ENCODE measurements at regions not wholly inside any gene's neighbourhood (a gene's known extent, or its start where the extent isn't known, plus 50 kb on each side); places are given as distances from the start of the nearest gene placed in this dataset.

DNA sequence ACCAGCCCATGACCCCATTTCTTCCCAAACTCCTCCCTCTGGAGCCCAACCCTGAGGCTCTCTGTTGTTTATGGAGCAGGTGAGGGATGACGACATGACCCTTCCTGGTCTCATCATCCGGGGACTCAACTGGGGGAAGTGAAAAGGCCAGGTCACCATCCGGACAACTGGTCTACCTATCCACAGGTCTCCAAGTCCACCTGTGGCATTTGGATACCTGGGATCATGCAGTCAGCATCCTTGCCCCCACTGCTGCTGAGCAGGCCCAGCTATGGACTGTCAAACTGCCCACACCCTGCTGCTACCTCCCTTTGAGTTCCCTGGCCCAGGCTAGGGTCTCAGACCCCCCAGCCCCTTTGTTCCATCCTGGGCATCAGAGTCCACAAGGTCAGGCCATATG is 60.0 kb upstream of the LAPTM5 start:
- no TSS peak for BruUV-seq (replicated peaks)
- H4K20me1 ChIP-seq (ENCODE audit: insufficient read depth, low read length) = no peaks in the 10 kb centered on the region; the same call in 1 of the 2 replicates
- DNase-seq (ENCODE audit: low spot score) (no peak), FAIRE-seq (no peak), ATAC-seq (no peak)
- no peak overlapping the region for H2AFZ ChIP-seq (ENCODE audit: low read length)
- ChIA-PET CTCF (ENCODE audit: low intra/inter-chr PET ratio, low total read pairs) (no interaction called here), POLR2A (no interaction called here)
- no peak for TF ChIP-seq ZBTB8A (CRISPR knock-in tag; IDR thresholded peaks at IDR 0.05; ENCODE audit: borderline replicate concordance, low read depth)
- TF ChIP-seq ZNF564 (CRISPR knock-in tag; IDR thresholded peaks at IDR 0.05) = no peak
- TF ChIP-seq GATAD1 (CRISPR knock-in tag; IDR thresholded peaks at IDR 0.05) = no peak
- TF ChIP-seq NR3C1 (CRISPR knock-in tag; IDR thresholded peaks at IDR 0.05) = no peak
- TF ChIP-seq NCOR1 (IDR thresholded peaks at IDR 0.05; ENCODE audit: borderline replicate concordance, low read length) = no peak
- TF ChIP-seq ZNF460 (CRISPR knock-in tag; IDR thresholded peaks at IDR 0.05; ENCODE audit: borderline replicate concordance) = no peak
- no peak for TF ChIP-seq MTF1 (CRISPR knock-in tag; IDR thresholded peaks at IDR 0.05)
- TF ChIP-seq CREB1 (IDR thresholded peaks at IDR 0.05) = 0 out of 2 replicates have a peak, but pooled peaks have one; percentile 32
- TF ChIP-seq CREB1 (CRISPR knock-in tag; IDR thresholded peaks at IDR 0.05) = no peak
- no peak for TF ChIP-seq ZNF142 (CRISPR knock-in tag; IDR thresholded peaks at IDR 0.05)
- TF ChIP-seq MYNN (CRISPR knock-in tag; IDR thresholded peaks at IDR 0.05; ENCODE audit: low read depth) = no peak
- no peak for TF ChIP-seq THAP11 (CRISPR knock-in tag; IDR thresholded peaks at IDR 0.05)
- TF ChIP-seq ATF7 (IDR thresholded peaks at IDR 0.05) = peak; percentile 19; the same call in 1 of the 2 replicates
- no peak for TF ChIP-seq ATF7 (CRISPR knock-in tag; IDR thresholded peaks at IDR 0.05)
- TF ChIP-seq ZFY (CRISPR knock-in tag; IDR thresholded peaks at IDR 0.05) = no peak
- TF ChIP-seq SRF (IDR thresholded peaks at IDR 0.05; ENCODE audit: low read depth, low read length) = no peak
- TF ChIP-seq, protein P1, sequence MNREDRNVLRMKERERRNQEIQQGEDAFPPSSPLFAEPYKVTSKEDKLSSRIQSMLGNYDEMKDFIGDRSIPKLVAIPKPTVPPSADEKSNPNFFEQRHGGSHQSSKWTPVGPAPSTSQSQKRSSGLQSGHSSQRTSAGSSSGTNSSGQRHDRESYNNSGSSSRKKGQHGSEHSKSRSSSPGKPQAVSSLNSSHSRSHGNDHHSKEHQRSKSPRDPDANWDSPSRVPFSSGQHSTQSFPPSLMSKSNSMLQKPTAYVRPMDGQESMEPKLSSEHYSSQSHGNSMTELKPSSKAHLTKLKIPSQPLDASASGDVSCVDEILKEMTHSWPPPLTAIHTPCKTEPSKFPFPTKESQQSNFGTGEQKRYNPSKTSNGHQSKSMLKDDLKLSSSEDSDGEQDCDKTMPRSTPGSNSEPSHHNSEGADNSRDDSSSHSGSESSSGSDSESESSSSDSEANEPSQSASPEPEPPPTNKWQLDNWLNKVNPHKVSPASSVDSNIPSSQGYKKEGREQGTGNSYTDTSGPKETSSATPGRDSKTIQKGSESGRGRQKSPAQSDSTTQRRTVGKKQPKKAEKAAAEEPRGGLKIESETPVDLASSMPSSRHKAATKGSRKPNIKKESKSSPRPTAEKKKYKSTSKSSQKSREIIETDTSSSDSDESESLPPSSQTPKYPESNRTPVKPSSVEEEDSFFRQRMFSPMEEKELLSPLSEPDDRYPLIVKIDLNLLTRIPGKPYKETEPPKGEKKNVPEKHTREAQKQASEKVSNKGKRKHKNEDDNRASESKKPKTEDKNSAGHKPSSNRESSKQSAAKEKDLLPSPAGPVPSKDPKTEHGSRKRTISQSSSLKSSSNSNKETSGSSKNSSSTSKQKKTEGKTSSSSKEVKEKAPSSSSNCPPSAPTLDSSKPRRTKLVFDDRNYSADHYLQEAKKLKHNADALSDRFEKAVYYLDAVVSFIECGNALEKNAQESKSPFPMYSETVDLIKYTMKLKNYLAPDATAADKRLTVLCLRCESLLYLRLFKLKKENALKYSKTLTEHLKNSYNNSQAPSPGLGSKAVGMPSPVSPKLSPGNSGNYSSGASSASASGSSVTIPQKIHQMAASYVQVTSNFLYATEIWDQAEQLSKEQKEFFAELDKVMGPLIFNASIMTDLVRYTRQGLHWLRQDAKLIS (CRISPR knock-in tag; IDR thresholded peaks at IDR 0.05) = no peak
- TF ChIP-seq RXRA (CRISPR knock-in tag; IDR thresholded peaks at IDR 0.05) = no peak
- H3K27me3 ChIP-seq (ENCODE audit: control insufficient read depth in 1 of 2, insufficient read depth in 2 of 2, low read length in 2 of 2) = peaks cover 3 to 54% of the 10 kb centered on the region in 2 experiments
- H3K9ac ChIP-seq (ENCODE audit: insufficient read depth, low read depth, low read length) = no peak overlapping the region
- no peak overlapping the region for H3K27ac ChIP-seq (ENCODE audit: extremely low read length, insufficient read depth, low read length)
- no peaks in the 10 kb centered on the region for H3K36me3 ChIP-seq (replicated peaks in 1 of 2; ENCODE audit: control insufficient read depth in 1 of 2, insufficient read depth in 2 of 2, low read length in 2 of 2)
- intact Hi-C loops (cut with micrococcal nuclease; ENCODE audit: unreplicated experiment) (no loop called here), in situ Hi-C loops (cut with HindIII; ENCODE audit: extremely low pct_ligation_motif_present, low pct_unique_long_range_greater_than_20kb) (no loop called here)
- H3K4me3 ChIP-seq (replicated peaks in 1 of 3; ENCODE audit: insufficient read depth in 1 of 3, low read depth in 2 of 3, low read length in 3 of 3) = no peak overlapping the region
- H3K4me1 ChIP-seq (ENCODE audit: insufficient read depth, low read length) = peaks cover 11% of the 10 kb centered on the region
- no peaks in the 10 kb centered on the region for H3K9me3 ChIP-seq (ENCODE audit: low read length)
- no peak overlapping the region for H3K4me2 ChIP-seq (ENCODE audit: low read depth, low read length)
- no peaks in the 10 kb centered on the region for H3K79me2 ChIP-seq (ENCODE audit: insufficient read depth, low read length)
- no CpG with 5 or more reads among the region's 3 CpGs for WGBS (ENCODE audit: low lambda C conversion rate)

Measured in HepG2 (cell line).